Liver (tissue), 8 donors: ENCODE measurements at regions not wholly inside any gene's neighbourhood (a gene's known extent, or its start where the extent isn't known, plus 50 kb on each side); places are given as distances from the start of the nearest gene placed in this dataset. TPM values are rescaled to one million over a fixed set of nuclear protein-coding genes. Genes with fewer than 3 reads are reported as not detected.

Experiments
- DNase-seq: peaks from one replicate; pipeline ENCODE4 v3.0.0-alpha.2; 2017; ENCODE audit warnings: low spot score
- H3K27ac ChIP-seq, 2 donors: one replicate each; pipeline ENCODE4 v1.7.0; 2013; ENCODE audit warnings: inconsistent platforms in 2 of 2, low read length in 2 of 2, control low read depth in 1 of 2, low read depth in 1 of 2, mild to moderate bottlenecking in 1 of 2
- H3K27me3 ChIP-seq, 4 donors: one replicate each; pipeline versions ENCODE4 v1.6.1 to v1.7.0; 2013; ENCODE audit warnings: low read length in 3 of 4, inconsistent platforms in 1 of 4, mild to moderate bottlenecking in 1 of 4, moderate library complexity in 1 of 4; ENCODE audit not compliant: control insufficient read depth in 4 of 4, insufficient read depth in 4 of 4
- H3K36me3 ChIP-seq, 4 donors: one replicate each; pipeline versions ENCODE4 v1.6.1 to v1.7.0; 2013; ENCODE audit warnings: low read length in 3 of 4, mild to moderate bottlenecking in 3 of 4, low read depth in 1 of 4, moderate library complexity in 1 of 4; ENCODE audit not compliant: control insufficient read depth in 4 of 4, insufficient read depth in 3 of 4
- H3K4me1 ChIP-seq, 4 donors: one replicate each; pipeline versions ENCODE4 v1.6.1 to v1.7.0; 2013; ENCODE audit warnings: low read length in 3 of 4, mild to moderate bottlenecking in 3 of 4, moderate library complexity in 1 of 4; ENCODE audit not compliant: control insufficient read depth in 4 of 4, insufficient read depth in 4 of 4
- H3K4me3 ChIP-seq, 3 donors: one replicate each; pipeline versions ENCODE4 v1.6.1 to v1.7.0; 2013; ENCODE audit warnings: low read length in 3 of 3, control low read depth in 1 of 3, low read depth in 1 of 3, mild to moderate bottlenecking in 1 of 3
- H3K9ac ChIP-seq, 2 donors: one replicate each; pipeline ENCODE4 v1.7.0; 2013; ENCODE audit warnings: low read length in 2 of 2, mild to moderate bottlenecking in 2 of 2, moderate library complexity in 2 of 2, control low read depth in 1 of 2, low read depth in 1 of 2
- H3K9me3 ChIP-seq, 4 donors: one replicate each; pipeline versions ENCODE4 v1.6.1 to v1.7.0; 2013; ENCODE audit warnings: low read length in 3 of 4; ENCODE audit not compliant: control insufficient read depth in 4 of 4
- HNF4G ChIP-seq: IDR thresholded peaks from 2 replicates; pipeline ENCODE4 v1.6.1; 2016; ENCODE audit warnings: antibody characterized with exemption
- NR2F2 ChIP-seq: IDR thresholded peaks from 2 replicates; pipeline ENCODE4 v1.6.1; 2016; ENCODE audit warnings: antibody characterized with exemption
- RAD21 ChIP-seq, 2 donors: IDR thresholded peaks; 2 replicates each; pipeline ENCODE4 v1.6.1; 2016; ENCODE audit warnings: antibody characterized with exemption in 2 of 2, mild to moderate bottlenecking in 2 of 2
- RXRA ChIP-seq, 2 donors: IDR thresholded peaks; 2 replicates each; pipeline ENCODE4 v1.6.1; 2017 to 2018; ENCODE audit warnings: antibody characterized with exemption in 2 of 2, mild to moderate bottlenecking in 1 of 2
- SP1 ChIP-seq: IDR thresholded peaks from 2 replicates; pipeline ENCODE4 v1.6.1; 2018; ENCODE audit warnings: antibody characterized with exemption, mild to moderate bottlenecking
- TAF1 ChIP-seq: conservative IDR thresholded peaks from 2 replicates; pipeline ENCODE4 v1.6.1; 2016; ENCODE audit warnings: antibody characterized with exemption, mild to moderate bottlenecking
- WGBS: extraction: QIAGEN DNeasy Blood & Tissue Kit; methylation state at CpG from one replicate; pipeline ENCODE4 v1.1.7; 2013; 5-methylcytosine and 5-hydroxymethylcytosine counted together
- small RNA-seq: library from RNA; depleted of rRNA; stranded (forward); fragments of <200 nt; gene quantifications from one replicate; pipeline ENCODE3, GENCODE V24; 2014
- donor health status: healthy.
- donor health status: healthy.
- donor health status: healthy.
- donor health status: healthy.

DNA sequence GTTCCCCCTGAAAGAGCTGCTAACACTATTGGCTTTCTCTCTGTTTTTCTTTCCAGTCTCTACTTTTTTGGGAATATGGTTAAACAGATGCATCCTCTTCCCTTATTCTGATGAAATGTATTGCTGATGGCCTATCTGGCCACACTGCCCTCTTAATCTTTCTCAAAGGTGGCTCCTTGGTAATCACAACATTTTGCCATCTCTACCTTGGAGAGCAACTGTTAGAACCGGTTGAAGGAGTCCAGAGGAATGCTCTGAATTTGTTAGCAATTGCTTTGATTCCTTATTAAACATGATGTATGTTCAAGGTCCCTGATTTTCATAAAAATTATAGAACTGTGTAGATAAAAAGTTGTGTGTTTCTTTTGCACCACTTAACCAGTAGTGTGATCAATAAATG lies 50.1 kb upstream of the ARID1A start:
- Histone ChIP-seq H3K4me1 (no peaks in the 10 kb centered on the region), H3K27me3 (no peaks in the 10 kb centered on the region), H3K36me3 (no peaks in the 10 kb centered on the region), H3K4me3 (no peak overlapping the region), H3K9ac (no peak overlapping the region), H3K9me3 (no peaks in the 10 kb centered on the region), H3K27ac (no peak overlapping the region)
- TF ChIP-seq RAD21 (IDR thresholded peaks at IDR 0.05) = no peak
- no peak for TF ChIP-seq SP1
- no peak for TF ChIP-seq NR2F2
- TF ChIP-seq TAF1 = no peak
- TF ChIP-seq HNF4G = no peak
- no peak for TF ChIP-seq RXRA (IDR thresholded peaks at IDR 0.05)
- 75% methylated on average over 1 of the region's 1 CpG for WGBS
- DNase-seq = no peak

Small RNA genes lying in the stretch of these regions (small RNA-seq; reads per million reads assigned to genes)
- gene AL627313.1 = not detected
- not detected for gene RF01210
